Nephron (organoid): ENCODE measurements at regions not wholly inside any gene's neighbourhood (a gene's known extent, or its start where the extent isn't known, plus 50 kb on each side); places are given as distances from the start of the nearest gene placed in this dataset.
"Not testable (repeated sequence)": the region's sequence is repeated elsewhere in the genome, so short reads cannot be mapped to it uniquely, and the experiment has no call there.

ENCODE experiments used
- H3K27ac Mint-ChIP-seq, 3 experiments: 2 replicates each; pipeline ENCODE4 v1.8.0; 2020; ENCODE audit warnings: mixed read lengths in 3 of 3, mild to moderate bottlenecking in 2 of 3, moderate library complexity in 1 of 3
- H3K27me3 Mint-ChIP-seq: 2 replicates; pipeline ENCODE4 v1.8.0; 2021; ENCODE audit warnings: low read depth, mild to moderate bottlenecking, moderate library complexity, mixed read lengths
- H3K36me3 Mint-ChIP-seq: 2 replicates; pipeline ENCODE4 v1.8.0; 2020; ENCODE audit warnings: low read depth, mixed read lengths
- H3K4me1 Mint-ChIP-seq: 2 replicates; pipeline ENCODE4 v1.8.0; 2020; ENCODE audit warnings: mixed read lengths
- H3K4me3 Mint-ChIP-seq, 3 experiments: 2 replicates each; pipeline ENCODE4 v1.8.0; 2020; ENCODE audit warnings: mild to moderate bottlenecking in 3 of 3, mixed read lengths in 3 of 3, moderate library complexity in 2 of 3
- H3K9me3 Mint-ChIP-seq: 2 replicates; pipeline ENCODE4 v1.8.0; 2020; ENCODE audit warnings: mixed read lengths
- CTCF ChIP-seq, 3 experiments: fragments of 200-600 bp; sonication (generic); IDR thresholded peaks; one replicate each; pipeline ENCODE4 v1.5.0; 2021; ENCODE audit warnings: antibody characterized with exemption in 3 of 3; ENCODE audit not compliant: unreplicated experiment in 3 of 3

- H3K27ac Mint-ChIP-seq: no peak overlapping the region
- peaks cover 5% of the 10 kb centered on the region for H3K4me1 Mint-ChIP-seq
- TF ChIP-seq CTCF (IDR thresholded peaks at IDR 0.05; ENCODE audit: unreplicated experiment in 3 of 3): no peak
- H3K27me3 Mint-ChIP-seq: no peaks in the 10 kb centered on the region
- H3K36me3 Mint-ChIP-seq: no peaks in the 10 kb centered on the region
- H3K9me3 Mint-ChIP-seq: peaks cover 19% of the 10 kb centered on the region
- no peak overlapping the region for H3K4me3 Mint-ChIP-seq
Observed at GRCh38 chr14:45658917-45659299, 405.9 kb upstream of the MIS18BP1 start.

GRCh38 chr14:45658226-45658916 lies 405.4 kb upstream of the MIS18BP1 start:
- no peak for TF ChIP-seq CTCF (IDR thresholded peaks at IDR 0.05; ENCODE audit: unreplicated experiment in 3 of 3)
- H3K36me3 Mint-ChIP-seq: no peaks in the 10 kb centered on the region
- H3K4me3 Mint-ChIP-seq: no peak overlapping the region
- peak overlapping the region in 2 of 3 experiments; percentile 56 to 67 for H3K27ac Mint-ChIP-seq
- no peaks in the 10 kb centered on the region for H3K27me3 Mint-ChIP-seq
- peaks cover 5% of the 10 kb centered on the region for H3K4me1 Mint-ChIP-seq
- peaks cover 17% of the 10 kb centered on the region for H3K9me3 Mint-ChIP-seq

GRCh38 chr14:45651890-45652289 lies 398.9 kb upstream of the MIS18BP1 start:
- peaks cover 4% of the 10 kb centered on the region for H3K9me3 Mint-ChIP-seq
- no peaks in the 10 kb centered on the region for H3K36me3 Mint-ChIP-seq
- no peak for TF ChIP-seq CTCF (IDR thresholded peaks at IDR 0.05; ENCODE audit: unreplicated experiment in 3 of 3)
- H3K27ac Mint-ChIP-seq: no peak overlapping the region
- H3K27me3 Mint-ChIP-seq: no peaks in the 10 kb centered on the region
- peaks cover 7% of the 10 kb centered on the region for H3K4me1 Mint-ChIP-seq
- H3K4me3 Mint-ChIP-seq: no peak overlapping the region

- Mint-ChIP-seq H3K4me1 (peaks cover 7% of the 10 kb centered on the region), H3K27me3 (no peaks in the 10 kb centered on the region), H3K9me3 (peaks cover 4% of the 10 kb centered on the region), H3K4me3 (no peak overlapping the region), H3K27ac (no peak overlapping the region), H3K36me3 (no peaks in the 10 kb centered on the region)
- no peak for TF ChIP-seq CTCF (IDR thresholded peaks at IDR 0.05; ENCODE audit: unreplicated experiment in 3 of 3)
Observed at GRCh38 chr14:45650754-45651153, 397.8 kb upstream of the MIS18BP1 start.

- no peak overlapping the region for H3K4me3 Mint-ChIP-seq
- peaks cover 7% of the 10 kb centered on the region for H3K4me1 Mint-ChIP-seq
- H3K9me3 Mint-ChIP-seq: peaks cover 4% of the 10 kb centered on the region
- H3K27ac Mint-ChIP-seq: no peak overlapping the region
- no peaks in the 10 kb centered on the region for H3K27me3 Mint-ChIP-seq
- TF ChIP-seq CTCF (IDR thresholded peaks at IDR 0.05; ENCODE audit: unreplicated experiment in 3 of 3): no peak
- no peaks in the 10 kb centered on the region for H3K36me3 Mint-ChIP-seq
Observed at GRCh38 chr14:45649051-45649450, 396.0 kb upstream of the MIS18BP1 start.

GRCh38 chr14:45641541-45641940 lies 388.5 kb upstream of the MIS18BP1 start:
- TF ChIP-seq CTCF (IDR thresholded peaks at IDR 0.05; ENCODE audit: unreplicated experiment in 3 of 3): no peak
- H3K9me3 Mint-ChIP-seq: peaks cover 11% of the 10 kb centered on the region
- H3K36me3 Mint-ChIP-seq: peaks cover 4% of the 10 kb centered on the region
- H3K4me1 Mint-ChIP-seq: no peaks in the 10 kb centered on the region
- no peak overlapping the region for H3K4me3 Mint-ChIP-seq
- no peak overlapping the region for H3K27ac Mint-ChIP-seq
- H3K27me3 Mint-ChIP-seq: no peaks in the 10 kb centered on the region

- peaks cover 15% of the 10 kb centered on the region for H3K9me3 Mint-ChIP-seq
- H3K4me3 Mint-ChIP-seq, H3K36me3 Mint-ChIP-seq, H3K4me1 Mint-ChIP-seq, H3K27me3 Mint-ChIP-seq, H3K27ac Mint-ChIP-seq: not testable (repeated sequence)
Observed at GRCh38 chr14:45634651-45635441, 381.8 kb upstream of the MIS18BP1 start.
